ENCODE measurements at regions not wholly inside any gene's neighbourhood (a gene's known extent, or its start where the extent isn't known, plus 50 kb on each side); places are given as distances from the start of the nearest gene placed in this dataset.

GRCh38 chr3:135627057-135627456, 338.5 kb upstream of the PPP2R3A start:
- TF ChIP-seq EZH2 (IDR thresholded peaks at IDR 0.05; ENCODE audit: low read length, missing control alignments) (no peak), CTCF (conservative IDR thresholded peaks at IDR 0.05 in 1 of 2, IDR thresholded peaks at IDR 0.05 in 1 of 2; ENCODE audit: low read depth in 1 of 2, low read length in 2 of 2) (no peak)
